GM21576 (cell line): ENCODE measurements at regions not wholly inside any gene's neighbourhood (a gene's known extent, or its start where the extent isn't known, plus 50 kb on each side); places are given as distances from the start of the nearest gene placed in this dataset.

ENCODE experiments used
- ATAC-seq: cut with Tn5 transposase; IDR thresholded peaks from one replicate; pipeline ENCODE4 v1.9.1; 2021; ENCODE audit warnings: mild to moderate bottlenecking, moderate library complexity; ENCODE audit not compliant: unreplicated experiment

- ATAC-seq = no peak
Measured at GRCh38 chr3:159441279-159441678, 547.4 kb upstream of the IL12A start.

- ATAC-seq = no peak
Measured at GRCh38 chr3:159443266-159443665, 545.4 kb upstream of the IL12A start.

- no peak for ATAC-seq
Measured at GRCh38 chr3:159447841-159448240, 540.8 kb upstream of the IL12A start.

- ATAC-seq = no peak
Measured at GRCh38 chr3:159448902-159449301, 539.7 kb upstream of the IL12A start.

- ATAC-seq = no peak
Measured at GRCh38 chr3:159451067-159451466, 537.6 kb upstream of the IL12A start.

GRCh38 chr3:159451482-159451881 lies 537.2 kb upstream of the IL12A start:
- no peak for ATAC-seq

- no peak for ATAC-seq
Measured at GRCh38 chr3:159453036-159453435, 535.6 kb upstream of the IL12A start.

GRCh38 chr3:159453945-159454344 lies 534.7 kb upstream of the IL12A start:
- ATAC-seq = no peak

- no peak for ATAC-seq
Measured at GRCh38 chr3:159455741-159456181, 532.9 kb upstream of the IL12A start.

- ATAC-seq = no peak
Measured at GRCh38 chr3:159458010-159458409, 530.6 kb upstream of the IL12A start.

GRCh38 chr3:159458982-159459381 lies 529.7 kb upstream of the IL12A start:
- ATAC-seq = no peak

- no peak for ATAC-seq
Measured at GRCh38 chr3:159472611-159473010, 516.0 kb upstream of the IL12A start.

GRCh38 chr3:159473206-159473605 lies 515.4 kb upstream of the IL12A start:
- no peak for ATAC-seq

- no peak for ATAC-seq
Measured at GRCh38 chr3:159480046-159480445, 508.6 kb upstream of the IL12A start.

- no peak for ATAC-seq
Measured at GRCh38 chr3:159482241-159482993, 506.2 kb upstream of the IL12A start.

GRCh38 chr3:159482994-159483367 lies 505.7 kb upstream of the IL12A start:
- no peak for ATAC-seq

GRCh38 chr3:159486580-159486979 lies 502.1 kb upstream of the IL12A start:
- ATAC-seq = no peak

GRCh38 chr3:159487304-159487703 lies 501.3 kb upstream of the IL12A start:
- no peak for ATAC-seq

GRCh38 chr3:159488602-159489001 lies 500.0 kb upstream of the IL12A start:
- no peak for ATAC-seq

- ATAC-seq = no peak
Measured at GRCh38 chr3:159497361-159497760, 491.3 kb upstream of the IL12A start.

- no peak for ATAC-seq
Measured at GRCh38 chr3:159499031-159499793, 489.4 kb upstream of the IL12A start.

GRCh38 chr3:159501029-159501428 lies 487.6 kb upstream of the IL12A start:
- ATAC-seq = no peak
